ENCODE measurements at regions not wholly inside any gene's neighbourhood (a gene's known extent, or its start where the extent isn't known, plus 50 kb on each side); places are given as distances from the start of the nearest gene placed in this dataset.

DNA sequence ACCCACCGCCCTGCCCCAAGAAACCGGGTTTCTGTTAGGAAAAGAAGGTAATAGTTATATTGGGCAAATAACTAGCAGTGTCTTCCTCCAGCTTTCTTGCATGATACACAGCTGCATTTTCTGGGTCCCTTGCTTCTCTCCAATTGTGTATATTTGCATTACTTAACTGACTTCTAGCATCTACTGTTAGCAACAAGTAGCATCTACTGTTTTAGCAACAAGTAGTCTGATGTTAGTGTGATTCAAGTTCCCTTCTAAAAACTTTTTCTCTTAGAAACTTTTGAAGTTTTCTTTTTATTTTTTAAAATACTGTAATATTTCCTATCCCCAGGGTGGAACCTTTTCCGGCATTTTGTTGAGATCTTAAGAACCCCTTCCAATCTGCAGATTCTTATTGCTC lies 221.2 kb downstream of the CLIC5 start:
- no peak for TF ChIP-seq EZH2phosphoT487 (IDR thresholded peaks at IDR 0.05; ENCODE audit: insufficient read depth, low read depth)
- TF ChIP-seq EZH2 (IDR thresholded peaks at IDR 0.05; ENCODE audit: insufficient read depth, poor library complexity, severe bottlenecking) = no peak
